Stimulated activated CD4-positive, alpha-beta T cell treated with anti-CD3 and anti-CD28 coated beads, Interleukin-4, amount 100 ng/mL, for 4 hours (primary cell): ENCODE measurements at regions not wholly inside any gene's neighbourhood (a gene's known extent, or its start where the extent isn't known, plus 50 kb on each side); places are given as distances from the start of the nearest gene placed in this dataset.
"Not testable (repeated sequence)": the region's sequence is repeated elsewhere in the genome, so short reads cannot be mapped to it uniquely, and the experiment has no call there.

Experiments used
- DNase-seq, 2 experiments: peaks; one replicate each; pipeline ENCODE4 v3.0.0-alpha.2; 2020

DNA sequence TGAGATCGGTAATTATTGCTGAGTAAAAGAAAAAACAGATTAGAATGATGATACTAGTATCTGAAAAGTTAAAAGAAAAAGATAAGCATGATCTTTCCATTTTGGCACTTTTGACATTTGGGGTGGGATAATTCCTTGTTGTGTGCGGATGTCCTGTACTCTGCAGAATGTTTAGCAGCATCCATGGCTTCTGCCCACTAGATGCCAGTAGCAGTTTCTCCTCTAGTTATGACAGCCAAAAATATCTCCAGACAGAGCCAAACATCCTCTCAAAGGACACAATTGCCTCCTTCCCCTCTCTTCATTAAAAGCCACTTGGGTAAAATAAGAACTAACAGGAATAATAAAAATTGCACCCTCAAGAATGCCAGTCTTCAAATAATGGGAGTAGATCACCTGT, 468.8 kb upstream of the GRM7 start:
- DNase-seq: no peak

DNA sequence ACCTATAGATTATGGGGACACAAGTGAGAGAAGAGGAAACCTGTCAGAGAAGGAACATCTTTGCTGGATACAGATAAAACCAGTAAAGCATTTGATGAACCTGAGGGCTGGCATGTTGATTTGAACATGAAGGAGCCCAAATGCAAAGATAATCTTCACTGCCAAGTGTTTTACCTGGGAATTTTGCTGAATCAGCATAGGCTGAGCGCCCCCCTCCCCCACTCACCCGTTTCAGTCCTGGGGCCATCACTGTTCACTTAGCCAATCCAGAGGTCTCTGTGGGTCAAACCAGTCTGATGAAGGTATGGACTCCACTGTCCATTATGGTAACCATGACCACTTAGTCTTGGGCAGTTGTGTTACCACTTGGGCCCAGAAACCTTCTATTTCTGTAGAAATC, 466.0 kb upstream of the GRM7 start:
- DNase-seq: no peak

DNA sequence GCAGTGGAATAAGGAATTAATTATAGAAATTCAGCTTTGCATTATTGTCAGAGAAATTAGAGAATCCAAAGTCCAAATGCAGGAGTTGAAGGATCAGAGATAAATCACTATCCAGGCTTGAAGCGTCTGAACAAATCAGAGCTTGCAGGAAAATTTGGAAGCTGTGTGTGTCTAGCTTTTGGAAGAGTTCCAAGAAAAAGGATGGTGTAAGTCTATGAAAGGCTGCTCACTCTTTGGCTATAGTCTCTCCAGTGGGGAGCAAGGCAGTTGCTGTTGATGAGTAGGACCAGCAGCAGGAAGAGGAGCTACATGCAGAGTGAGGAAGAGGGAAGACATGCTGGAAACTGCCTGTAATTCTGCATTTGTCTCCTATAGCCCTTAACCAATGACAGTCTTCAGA, 464.3 kb upstream of the GRM7 start:
- no peak for DNase-seq

DNA sequence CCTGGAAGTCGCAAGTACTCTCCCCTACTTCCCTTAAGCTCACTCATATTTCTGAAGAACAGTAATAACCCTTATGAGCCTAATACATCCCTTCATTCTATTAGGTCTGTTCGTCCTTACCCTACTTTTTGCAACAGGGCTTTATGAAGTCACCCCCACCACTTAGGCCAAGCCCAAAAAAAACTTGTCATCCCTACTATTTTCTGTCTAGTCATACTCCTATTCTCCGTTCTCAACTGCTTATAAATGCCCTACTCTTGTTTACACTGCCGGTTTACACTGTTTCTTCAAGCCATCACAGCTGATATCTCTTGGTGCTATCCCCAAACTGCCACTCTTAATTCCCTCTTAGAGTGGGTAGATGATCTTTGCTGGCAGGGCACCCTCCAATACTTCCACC, 458.2 kb upstream of the GRM7 start:
- not testable (repeated sequence) for DNase-seq

DNA sequence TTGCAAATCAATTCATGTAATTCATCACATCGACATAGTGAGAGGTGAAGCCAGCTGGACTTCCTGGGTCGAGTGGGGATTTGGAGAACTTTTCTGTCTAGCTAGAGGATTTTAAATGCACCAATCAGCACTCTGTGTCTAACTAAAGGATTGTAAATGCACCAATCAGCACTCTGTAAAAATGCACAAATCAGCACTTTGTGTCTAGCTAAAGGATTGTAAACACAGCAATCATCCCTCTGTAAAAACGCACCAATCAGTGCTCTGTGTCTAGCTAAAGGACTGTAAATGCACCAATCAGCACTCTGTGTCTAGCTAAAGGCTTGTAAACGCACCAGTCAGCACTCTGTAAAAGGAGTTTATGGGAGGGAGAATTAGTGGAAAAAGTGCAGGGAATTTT, 454.0 kb upstream of the GRM7 start:
- not testable (repeated sequence) for DNase-seq

DNA sequence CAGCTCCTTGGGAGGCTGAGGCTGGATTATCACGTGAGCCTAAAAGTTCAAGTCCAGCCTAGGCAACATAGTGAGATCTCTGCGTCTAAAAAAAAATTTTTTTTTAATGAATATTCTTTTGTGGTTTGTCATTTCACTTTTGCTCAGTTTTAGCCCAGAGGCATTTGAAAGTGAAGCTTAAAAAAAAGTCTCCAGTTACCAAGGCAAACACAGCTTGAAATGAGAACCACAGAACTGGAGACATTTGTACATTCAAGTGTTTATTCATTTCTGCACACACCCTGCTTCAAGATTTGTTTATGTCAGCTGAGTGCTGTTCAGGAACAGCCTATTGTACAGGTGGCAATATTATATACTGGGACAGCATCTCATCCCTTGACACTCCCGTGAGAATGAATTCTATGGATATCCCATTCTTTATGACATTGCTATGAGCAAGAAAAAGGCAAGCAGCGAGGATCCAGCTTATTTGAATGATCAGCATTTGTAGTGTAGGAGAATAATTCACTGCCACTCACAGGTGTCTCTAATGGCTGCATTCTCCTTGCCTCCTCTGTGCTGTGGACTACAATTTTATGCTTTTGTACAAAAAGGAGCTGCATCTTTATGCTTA, 444.8 kb upstream of the GRM7 start:
- DNase-seq: no peak

DNA sequence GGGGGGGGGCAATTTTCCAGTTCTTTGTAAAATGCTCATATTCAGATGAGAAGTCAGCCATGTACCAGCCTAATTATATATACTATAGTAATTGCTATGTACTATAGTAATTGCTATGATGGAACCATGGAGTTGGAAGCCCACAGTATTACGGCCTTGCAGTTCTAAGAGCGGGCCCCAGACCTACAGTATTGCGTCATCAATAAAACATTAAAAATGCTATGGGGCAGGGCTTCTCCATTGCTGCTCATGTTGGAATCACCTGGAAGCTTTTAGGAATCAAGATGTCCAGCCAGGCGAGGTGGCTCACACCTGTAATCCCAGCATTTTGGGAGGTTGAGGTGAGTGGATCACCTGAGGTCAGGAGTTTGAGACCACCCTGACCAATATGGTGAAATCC, 443.7 kb upstream of the GRM7 start:
- no peak for DNase-seq

DNA sequence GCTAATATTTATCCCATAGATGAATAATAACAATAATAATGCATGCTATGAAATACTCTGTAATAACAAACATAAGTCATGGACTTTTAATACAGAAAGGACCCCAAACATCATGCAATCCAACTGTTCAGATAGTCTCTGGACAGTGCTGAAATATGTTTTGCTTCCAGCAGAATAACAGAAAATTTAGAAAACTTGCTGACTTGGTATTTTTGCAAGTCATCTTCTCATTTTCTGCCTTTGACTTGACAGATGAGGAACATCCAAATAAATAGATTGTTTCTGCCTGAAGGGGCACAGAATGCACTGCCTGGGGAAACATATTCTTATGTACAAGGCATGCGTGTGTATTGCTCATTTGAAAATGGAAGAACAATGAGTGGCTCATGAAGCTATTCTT, 442.4 kb upstream of the GRM7 start:
- no peak for DNase-seq

DNA sequence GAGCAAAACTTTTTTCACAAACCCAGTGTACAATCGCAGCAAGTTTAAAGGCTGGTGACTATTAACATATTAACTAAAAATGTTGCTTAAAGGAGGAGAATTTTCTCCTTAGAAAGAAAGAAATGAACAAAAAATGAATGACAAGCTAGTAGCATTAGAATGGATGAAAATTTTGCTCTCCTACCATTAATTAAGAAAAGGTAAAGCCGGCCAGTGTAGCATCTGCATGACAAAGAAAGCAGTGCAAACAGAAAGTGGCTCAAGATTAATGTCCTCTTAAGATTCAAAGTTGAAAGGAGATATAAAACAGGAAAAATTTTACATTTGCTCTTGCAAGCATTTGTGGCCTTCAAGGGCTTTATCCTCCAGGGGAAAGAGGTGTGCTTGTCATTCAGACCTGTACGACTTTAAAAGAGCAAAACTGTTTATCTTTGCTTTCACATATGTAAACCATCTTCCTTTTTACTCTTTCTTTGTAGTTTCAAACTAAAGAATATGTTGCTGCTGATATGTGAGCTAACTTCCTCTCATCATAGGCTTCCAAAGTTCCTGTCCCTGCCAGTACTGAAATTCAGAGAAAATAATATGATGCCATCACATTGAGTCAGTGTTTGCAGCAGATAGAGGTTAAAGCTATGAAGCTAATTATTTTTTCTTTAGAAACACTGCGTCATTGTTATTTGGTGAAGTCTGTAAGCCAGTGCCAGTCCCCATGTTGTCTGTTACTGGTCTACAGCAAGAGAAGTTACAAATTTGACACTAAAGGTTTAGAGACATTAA, 439.1 kb upstream of the GRM7 start:
- no peak for DNase-seq

DNA sequence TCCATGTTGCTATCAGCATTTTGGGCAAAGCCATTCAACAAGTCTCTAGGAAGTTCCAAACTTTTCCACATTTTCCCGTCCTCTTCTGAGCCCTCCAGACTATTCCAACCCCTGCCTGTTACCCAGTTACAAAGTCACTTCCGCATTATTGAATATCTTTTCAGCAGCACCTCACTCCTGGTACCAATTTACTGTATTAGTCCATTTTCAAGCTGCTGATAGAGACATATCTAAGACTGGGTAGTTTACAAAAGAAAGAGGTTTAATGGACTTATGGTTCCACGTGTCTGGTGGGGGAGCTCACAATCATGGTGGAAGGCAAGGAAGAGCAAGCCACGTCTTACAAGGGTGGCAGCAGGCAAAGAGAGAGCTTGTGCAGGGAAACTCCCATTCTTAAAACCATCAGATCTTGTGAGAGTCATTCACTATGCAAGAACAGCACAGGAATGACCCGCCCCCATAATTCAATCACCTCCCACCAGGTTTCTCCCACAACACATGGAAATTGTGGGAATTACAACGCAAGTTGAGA, 435.6 kb upstream of the GRM7 start:
- no peak for DNase-seq

DNA sequence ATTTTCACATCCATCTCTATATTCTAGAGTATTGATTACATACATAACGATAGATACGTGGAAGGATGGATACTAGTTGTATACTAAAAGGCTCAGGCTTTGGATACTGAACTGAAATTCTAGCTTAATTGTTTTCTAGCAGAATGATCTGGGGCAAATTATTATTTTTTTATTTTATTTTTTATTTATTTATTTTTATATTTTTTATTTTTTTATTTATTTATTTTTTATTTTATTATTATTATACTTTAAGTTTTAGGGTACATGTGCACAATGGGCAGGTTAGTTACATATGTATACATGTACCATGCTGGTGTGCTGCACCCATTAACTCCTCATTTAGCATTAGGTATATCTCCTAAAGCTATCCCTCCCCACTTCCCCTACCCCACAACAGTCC, 432.6 kb upstream of the GRM7 start:
- not testable (repeated sequence) for DNase-seq

DNA sequence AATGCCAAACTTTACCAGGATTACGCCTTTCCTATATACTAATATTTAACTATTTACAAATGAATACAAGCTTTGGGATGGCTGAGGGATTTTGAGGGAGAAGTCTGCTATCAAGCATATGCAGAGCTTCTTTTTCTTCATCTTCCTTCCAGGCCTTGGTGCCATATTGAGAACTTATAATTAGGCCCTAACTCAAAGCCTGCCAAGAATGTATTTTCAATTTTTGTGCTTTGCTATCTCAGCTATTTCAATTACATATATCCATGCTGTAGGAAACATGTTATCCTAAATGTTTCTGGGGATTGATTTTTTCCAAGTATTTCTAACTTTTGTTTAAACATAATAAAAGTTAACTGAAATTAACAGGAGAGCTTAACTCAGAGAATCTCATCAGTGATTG, 425.0 kb upstream of the GRM7 start:
- no peak for DNase-seq

DNA sequence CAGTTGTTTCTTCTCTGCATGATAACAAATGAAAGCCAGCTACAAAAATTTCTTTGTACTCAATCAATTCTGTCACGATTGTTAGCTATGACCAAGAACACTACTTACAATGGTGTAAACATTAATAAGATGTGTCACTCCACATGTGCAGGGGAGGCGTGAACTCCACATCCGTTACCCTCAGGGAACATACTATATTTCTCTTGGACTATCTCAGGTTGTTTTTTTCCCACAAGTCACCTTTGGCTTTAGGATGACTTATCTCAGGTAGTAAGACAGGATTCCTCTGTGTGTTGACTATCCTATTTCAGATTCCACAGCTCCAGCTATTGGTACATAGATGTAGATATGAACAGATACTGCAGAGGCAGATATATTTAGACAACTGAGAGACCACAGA, 423.3 kb upstream of the GRM7 start:
- no peak for DNase-seq

DNA sequence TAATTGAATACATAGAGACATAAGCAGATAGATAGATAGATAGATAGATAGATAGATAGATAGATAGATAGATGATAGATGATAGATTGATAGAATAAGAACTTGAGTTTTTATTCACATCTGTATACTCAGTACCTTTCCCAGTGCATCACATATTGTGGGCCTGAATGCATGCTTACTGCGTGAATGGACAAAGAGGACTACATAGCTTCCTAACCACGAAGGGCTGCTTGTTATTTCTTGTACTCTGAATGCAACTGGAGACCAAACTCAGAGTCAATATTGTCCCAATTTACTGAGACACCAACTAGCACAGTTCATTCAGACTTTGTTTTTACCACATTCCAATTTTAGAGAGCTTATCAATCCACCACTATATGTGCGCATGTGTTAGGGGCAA, 422.9 kb upstream of the GRM7 start:
- DNase-seq: no peak

DNA sequence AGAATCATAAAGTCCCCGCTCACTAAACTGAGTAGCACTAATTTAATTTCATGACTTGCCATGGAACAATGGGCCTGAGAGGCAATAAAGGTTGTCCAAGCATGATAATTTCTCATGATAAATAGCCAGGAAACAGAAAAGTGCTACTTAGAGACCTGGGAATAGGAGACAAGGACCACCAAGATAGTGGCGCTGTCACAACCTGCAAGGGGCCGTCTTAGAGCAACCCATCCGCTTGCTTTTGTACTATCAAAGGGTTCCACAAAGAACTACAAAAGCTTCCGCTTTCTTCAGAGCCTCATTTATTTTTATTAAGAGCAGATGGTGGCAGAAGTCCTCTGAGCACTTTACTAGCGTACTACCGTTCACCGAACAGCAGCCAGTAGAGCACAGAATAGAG, 421.7 kb upstream of the GRM7 start:
- DNase-seq: no peak

DNA sequence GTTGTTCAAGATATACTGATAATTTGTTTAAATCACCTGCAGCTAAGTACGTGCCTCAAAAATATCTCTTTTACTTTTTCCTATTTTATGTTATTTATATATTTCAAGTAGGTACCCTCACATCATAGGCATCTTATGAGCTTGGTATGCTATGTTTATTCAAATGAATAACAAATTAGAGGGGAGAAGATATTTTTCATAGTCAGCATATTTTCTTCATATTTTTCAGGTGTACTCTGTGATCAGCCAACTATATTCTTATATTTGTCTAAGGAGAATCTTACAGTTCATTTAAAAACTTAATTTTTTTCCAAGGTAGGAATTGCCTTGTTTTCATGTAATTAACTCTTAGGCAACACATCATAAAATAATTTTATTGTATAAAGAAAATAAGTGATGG, 421.1 kb upstream of the GRM7 start:
- DNase-seq: no peak

DNA sequence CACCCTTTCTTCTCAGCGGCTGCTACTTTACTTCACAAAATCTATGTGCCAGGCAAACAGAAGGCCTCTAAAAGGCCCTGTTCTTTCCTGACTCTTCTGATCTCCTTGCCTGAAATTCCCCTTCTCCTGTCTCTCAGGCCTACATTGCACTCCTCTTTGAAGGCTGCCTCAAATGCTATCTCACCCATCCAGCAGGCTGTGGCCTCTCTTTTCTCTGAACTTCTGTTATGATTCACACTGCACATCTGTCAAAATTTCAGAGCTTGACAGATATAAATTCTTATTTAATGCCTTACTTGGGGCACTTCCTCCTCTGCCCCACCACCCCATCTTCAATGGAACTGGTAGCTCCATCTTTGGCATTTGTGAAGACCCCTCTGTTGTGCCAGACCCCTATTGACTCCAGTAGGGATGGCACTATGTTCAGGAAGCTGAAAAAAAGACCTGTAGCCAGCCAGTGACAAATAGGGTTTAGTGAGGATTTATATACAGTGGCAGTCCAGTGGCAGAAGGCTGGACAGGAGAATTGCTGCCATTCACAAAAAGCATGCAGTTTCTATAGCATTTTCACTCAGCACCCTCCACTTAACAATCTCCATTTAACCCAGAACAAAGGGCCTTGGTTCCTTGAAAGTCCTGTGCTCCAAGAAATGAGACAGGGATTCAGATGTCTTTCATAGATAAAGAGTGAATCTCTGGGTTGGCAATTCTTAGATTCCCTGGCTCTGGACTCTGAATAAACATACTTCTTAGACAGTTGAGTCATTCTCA, 415.8 kb upstream of the GRM7 start:
- no peak for DNase-seq

DNA sequence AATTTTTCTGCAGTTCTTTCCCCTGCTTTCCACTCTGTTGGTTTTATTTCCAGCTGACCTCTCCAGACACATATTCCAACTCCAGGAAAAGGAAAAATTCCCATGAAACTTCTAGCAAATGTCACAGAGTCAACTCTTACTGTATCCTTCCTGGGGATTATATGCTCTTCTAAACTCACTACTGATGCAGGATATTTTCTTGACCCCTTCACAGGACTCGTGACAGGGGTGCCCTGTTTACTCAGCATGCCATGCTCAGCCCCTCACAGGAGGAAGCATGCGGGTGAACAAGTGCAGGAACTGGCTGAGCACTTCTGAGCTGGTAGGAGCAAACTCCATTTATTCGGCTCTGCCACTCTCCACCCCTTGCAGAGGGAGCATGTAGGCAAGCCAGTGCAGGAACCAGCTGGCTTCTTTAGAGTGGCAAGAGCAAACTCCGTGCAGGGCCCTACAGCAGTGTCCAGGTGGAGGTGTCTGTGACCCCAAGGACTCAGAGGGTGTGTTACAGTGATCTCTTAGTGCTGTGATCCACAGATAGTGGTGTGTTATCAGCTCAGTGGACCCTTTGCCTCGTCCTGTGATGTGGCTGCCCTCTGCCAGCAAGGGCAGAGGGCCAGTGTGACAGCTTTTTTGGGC, 413.6 kb upstream of the GRM7 start:
- DNase-seq: no peak

DNA sequence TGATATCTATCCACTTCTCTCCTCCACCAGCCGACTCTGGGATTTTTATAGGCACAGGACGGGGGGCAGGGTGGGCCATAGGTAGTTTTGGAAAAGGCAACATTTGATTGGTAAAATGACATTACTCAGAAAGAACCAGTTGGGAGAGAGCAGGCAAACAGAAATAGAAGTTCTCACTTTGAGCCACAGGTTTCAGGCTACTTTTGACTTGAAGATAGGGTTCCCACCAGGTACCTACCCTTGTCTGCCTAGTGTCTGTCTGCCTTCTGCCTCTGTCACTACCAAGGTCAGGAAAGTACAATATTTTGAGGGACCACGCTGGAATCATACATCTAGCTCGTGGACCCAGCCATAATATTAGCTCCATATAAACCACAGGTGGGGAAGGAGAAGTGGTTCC, 412.9 kb upstream of the GRM7 start:
- no peak for DNase-seq

DNA sequence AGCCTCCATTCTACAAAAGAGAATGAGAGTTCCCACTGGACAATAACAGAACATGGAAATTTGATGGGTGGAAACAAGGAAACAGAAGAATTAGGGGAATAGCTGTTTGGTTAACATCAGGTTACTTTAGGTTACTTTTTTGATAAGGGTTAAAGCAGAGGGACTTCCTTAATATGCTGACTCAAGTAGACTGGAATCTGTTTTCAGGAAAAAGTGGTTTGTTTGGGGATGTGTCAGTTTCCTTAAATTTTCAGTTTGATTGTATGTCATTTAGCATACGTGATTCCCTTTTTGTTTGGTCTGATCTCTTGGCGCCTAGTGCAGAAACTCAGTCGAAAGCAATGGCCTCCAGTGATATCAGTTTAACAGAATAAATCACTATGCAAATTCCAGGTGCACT, 411.8 kb upstream of the GRM7 start:
- no peak for DNase-seq

DNA sequence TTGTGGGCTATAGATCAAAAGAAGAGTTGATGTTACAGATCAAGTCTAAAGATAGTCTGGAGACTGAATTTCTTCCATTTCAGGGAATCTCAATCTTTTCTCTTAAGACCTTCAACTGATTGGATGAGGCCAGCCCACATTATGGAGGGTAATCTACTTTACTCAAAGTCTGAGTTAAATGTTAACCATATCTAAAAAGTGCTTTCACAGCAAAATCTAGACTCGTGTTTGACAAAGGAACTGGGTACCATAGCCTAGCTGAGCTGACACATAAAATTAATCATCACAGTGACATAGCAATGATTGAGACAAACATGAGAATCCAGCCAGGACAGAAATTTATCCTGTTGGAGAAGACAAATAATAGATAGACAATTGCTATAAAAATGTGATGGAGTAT, 407.9 kb upstream of the GRM7 start:
- DNase-seq: no peak

DNA sequence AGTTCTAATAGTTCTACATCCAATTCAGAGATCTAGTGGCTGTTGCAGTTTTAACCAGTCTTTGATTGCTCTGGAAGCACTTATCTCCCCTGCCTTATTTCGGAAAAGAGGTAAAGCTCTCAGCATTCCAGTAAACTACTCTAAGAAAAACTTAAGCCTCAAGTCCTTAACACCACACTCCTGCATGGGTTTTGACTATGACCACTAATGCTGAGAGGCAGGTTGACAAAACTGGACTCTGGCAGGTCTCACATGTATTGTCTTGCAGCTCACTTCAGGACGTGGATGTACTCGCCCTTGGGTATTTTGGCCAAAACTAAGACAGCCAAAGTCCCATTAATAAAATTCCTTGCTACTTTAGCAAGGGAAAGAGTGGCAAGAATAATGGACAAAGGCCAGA, 405.9 kb upstream of the GRM7 start:
- no peak for DNase-seq

DNA sequence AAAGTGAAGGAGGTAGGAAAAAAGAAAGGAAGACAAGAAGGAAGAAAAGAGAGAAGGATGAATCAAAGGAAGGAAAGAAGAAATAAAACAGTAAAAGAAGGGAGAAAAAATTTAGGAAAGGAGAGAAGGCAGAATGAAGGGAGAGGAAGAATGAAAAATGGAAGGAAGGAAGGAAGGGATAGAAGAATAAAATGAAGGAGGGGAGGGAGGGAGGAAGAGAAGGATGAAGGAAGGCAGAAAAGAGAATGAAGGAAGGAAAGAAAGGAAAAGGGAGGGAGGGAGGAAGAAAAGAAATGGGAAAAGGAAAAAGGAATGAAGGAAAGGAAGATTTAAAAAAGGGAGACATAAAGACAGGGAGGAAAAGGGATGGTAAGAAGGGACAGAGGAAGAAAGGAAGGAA, 393.7 kb upstream of the GRM7 start:
- DNase-seq: no peak

DNA sequence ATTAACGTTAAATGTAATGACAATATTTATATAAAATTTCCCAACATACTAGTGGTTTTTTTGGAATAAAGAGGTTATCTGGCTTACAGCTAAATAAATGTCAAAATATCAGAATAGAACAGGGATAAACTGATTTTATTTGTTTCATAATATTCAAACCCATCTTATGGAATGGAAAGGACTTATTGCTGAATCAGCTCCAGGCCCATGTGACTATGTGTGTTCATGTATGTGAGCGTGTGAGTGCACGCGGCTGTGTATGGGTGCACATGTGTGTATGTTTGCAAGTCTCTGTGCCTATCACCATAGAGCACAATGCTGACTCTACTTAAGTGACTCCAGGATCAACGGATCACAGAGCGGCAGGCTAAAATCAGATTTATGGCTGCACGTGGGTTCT, 392.3 kb upstream of the GRM7 start:
- DNase-seq: no peak
